Fibroblast of mammary gland (primary cell): ENCODE measurements at regions not wholly inside any gene's neighbourhood (a gene's known extent, or its start where the extent isn't known, plus 50 kb on each side); places are given as distances from the start of the nearest gene placed in this dataset.

ENCODE experiments used
- DNase-seq: peaks from one replicate; pipeline ENCODE4 v3.0.0-alpha.2; 2010; ENCODE audit warnings: low read depth
- H3K4me3 ChIP-seq: 2 replicates; pipeline ENCODE4 v1.5.1; 2011; ENCODE audit warnings: low read depth, mild to moderate bottlenecking, low read length, moderate library complexity; ENCODE audit not compliant: control insufficient read depth
- TF ChIP-seq, protein P1 (sequence below): conservative IDR thresholded peaks from 2 replicates; pipeline ENCODE4 v1.5.1; 2011; ENCODE audit warnings: low read depth, low read length, inconsistent platforms; ENCODE audit not compliant: control insufficient read depth, insufficient read depth

DNA sequence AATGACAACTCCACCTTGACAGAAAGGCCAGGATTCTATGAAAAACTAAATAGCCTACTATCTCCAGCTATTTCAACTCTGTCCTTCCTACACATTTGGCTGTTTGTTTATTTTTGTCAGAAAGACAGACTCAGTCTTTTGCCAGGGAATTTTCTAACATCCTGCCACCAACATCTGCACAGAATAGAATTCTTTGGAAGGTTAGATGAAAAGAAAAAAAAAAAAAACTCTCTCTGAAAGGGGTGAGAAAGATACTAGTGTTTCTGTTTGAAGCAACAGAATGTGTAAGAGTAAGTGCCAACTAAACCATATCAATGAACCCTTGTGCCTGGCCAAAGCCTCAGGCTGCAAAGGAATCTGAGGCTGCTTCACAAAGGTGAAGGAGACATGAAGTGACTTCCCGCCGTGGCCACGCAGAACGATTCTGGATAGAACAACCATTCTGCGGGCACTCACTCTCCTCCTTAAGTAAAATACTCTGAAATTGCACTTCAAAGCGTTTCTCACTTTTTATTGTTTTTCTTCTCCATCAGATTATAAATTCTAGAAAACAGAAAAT lies 498.2 kb downstream of the IRS2 start:
- no peak for DNase-seq

DNA sequence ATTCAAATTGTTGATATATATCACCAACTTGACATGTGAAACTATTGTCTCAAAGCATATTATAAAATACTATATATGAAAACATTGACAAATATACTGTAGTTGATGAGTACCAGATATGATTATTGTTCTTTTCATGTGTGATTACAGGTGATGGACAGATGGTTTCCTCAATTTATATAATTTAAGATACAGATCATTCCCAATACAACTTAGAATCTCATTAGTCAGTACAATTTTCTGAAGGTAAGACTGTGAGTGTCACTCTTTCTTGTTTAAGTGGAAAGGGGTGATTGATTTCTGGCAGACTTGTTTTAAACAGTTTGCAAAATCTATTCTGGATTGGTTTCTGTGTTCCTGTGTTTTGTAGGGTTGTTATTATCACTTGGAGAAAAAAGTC lies 498.8 kb downstream of the IRS2 start:
- no peak overlapping the region for H3K4me3 ChIP-seq
- DNase-seq, result no peak
- TF ChIP-seq, protein P1, sequence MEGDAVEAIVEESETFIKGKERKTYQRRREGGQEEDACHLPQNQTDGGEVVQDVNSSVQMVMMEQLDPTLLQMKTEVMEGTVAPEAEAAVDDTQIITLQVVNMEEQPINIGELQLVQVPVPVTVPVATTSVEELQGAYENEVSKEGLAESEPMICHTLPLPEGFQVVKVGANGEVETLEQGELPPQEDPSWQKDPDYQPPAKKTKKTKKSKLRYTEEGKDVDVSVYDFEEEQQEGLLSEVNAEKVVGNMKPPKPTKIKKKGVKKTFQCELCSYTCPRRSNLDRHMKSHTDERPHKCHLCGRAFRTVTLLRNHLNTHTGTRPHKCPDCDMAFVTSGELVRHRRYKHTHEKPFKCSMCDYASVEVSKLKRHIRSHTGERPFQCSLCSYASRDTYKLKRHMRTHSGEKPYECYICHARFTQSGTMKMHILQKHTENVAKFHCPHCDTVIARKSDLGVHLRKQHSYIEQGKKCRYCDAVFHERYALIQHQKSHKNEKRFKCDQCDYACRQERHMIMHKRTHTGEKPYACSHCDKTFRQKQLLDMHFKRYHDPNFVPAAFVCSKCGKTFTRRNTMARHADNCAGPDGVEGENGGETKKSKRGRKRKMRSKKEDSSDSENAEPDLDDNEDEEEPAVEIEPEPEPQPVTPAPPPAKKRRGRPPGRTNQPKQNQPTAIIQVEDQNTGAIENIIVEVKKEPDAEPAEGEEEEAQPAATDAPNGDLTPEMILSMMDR, result no peak

More for the DNA sequence above, 498.2 kb downstream of the IRS2 start:
- no peak overlapping the region for H3K4me3 ChIP-seq
- TF ChIP-seq, protein P1, result no peak

DNA sequence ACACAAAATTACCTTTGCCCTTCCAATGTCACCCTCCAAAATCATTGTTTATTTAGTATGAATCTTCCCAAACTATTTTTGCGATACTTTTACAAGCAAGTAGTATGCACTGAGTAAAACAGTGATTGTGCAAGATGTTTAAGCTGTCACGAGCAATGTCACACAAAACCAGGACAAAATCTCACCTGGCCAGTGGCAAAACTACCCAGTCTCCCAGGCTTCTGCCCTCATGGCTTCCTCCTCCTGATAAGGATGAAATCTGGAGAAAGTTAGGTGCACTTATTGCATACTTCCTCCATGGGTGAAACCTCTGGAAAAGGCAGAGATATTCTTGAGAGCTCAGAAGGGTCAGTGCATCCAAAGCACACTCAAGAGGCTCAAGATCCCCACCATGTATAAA lies 500.8 kb downstream of the IRS2 start:
- TF ChIP-seq, protein P1, result no peak
- H3K4me3 ChIP-seq, result no peak overlapping the region
- no peak for DNase-seq

DNA sequence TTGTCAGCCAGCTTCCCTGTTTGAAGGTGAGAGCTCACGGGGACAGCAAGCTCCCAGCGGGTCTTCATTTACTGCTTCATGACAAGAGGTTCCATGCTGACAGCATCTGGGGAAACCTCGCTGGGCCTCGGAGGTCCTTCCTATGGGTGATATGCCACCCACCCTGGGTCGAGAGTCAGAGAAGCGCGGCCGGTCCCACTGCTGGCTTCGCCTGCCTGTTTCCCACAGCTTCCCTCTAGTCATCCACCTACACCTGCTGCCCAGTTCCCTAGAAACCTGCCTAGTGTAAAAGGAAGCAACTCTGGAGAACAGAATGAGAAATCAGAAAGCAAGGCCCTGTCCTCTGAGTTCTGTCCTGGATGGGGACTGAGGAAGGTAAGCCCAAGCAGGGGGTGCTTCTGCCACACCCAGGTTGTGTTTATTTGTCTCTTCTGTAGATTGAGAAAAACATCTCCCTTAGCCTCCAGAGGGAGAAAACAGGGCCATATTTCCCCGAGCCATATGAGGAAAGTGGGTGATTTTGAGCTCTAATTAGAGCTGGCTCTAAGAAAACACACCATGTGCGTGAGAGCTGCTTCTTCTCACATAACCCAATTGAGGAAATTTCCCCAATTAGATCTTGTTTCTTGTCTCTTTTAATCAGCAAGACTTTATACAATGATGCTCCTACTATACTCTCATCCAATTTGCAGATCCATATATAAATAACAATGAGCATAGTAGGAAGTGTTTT lies 504.3 kb downstream of the IRS2 start:
- H3K4me3 ChIP-seq, result no peak overlapping the region
- DNase-seq, result no peak
- TF ChIP-seq, protein P1, result no peak

DNA sequence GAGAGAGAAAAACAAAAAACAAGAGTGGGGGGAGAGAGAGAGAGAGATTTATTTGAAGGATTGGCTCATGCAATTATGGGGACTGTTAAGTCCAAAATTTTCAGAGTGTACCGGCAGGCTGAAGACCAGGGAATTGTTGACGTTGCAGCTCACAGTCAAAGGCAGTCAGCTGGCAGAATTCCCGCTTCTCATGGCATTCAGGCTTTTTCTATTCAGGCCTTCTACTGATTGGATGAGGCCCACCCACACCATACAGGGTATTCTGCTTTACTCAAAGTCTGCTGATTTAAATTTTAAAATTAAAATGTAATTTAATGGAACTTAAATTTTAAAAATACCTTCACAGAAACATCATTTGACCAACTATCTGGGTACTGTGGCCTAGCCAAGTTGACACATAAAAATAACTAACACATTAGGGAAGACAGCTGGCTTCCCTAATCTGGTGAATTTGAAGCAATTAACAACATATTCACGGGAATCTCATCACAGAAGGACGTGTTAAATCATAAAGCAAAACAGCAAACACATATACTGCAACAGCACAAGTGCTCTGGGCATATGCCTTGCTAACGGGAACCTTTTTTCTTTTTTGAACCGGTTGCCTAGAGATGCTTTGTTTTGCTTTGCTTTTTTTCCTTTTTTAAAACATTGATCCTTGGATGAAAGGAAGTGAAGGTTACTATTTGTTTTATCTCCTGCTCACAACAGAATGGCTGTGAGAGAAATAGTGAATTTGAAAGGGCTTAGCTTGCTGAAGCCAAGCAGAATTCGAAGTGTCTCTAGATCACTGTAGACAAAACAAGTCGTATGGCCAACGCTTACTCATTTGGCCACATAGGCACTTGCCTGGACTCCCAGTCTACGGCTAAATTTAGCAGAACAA lies 505.1 kb downstream of the IRS2 start:
- DNase-seq, result no peak
- no peak overlapping the region for H3K4me3 ChIP-seq
- TF ChIP-seq, protein P1, result no peak

DNA sequence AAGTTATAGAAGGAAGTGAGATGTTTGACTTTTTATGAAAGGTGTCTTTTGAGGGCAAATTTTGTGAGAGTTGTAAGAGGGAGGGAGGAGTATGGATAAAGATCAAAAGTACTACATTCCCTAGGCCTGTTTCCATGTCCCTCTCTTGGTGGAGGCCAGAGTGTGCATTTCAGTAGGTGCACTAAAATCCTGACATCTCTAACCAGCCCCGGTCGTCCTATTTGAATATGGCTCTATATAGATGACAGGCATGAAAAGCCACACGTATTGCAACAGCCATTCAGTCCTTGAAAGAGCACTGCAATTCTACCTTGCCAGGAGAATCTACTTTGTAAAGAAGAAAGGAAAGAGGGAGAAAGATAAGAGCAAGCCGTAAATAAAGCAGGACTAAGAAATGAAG lies 510.1 kb downstream of the IRS2 start:
- no peak overlapping the region for H3K4me3 ChIP-seq
- TF ChIP-seq, protein P1, result no peak
- DNase-seq, result no peak
